GM12801 (cell line): ENCODE measurements at regions not wholly inside any gene's neighbourhood (a gene's known extent, or its start where the extent isn't known, plus 50 kb on each side); places are given as distances from the start of the nearest gene placed in this dataset.

Experiments used
- CTCF ChIP-seq: IDR thresholded peaks from one replicate; pipeline ENCODE4 v1.5.1; 2011; ENCODE audit warnings: control low read depth; ENCODE audit not compliant: insufficient read length; ENCODE audit errors: extremely low read depth

- TF ChIP-seq CTCF, result no peak
Observed at GRCh38 chr10:28470873-28471651, 61.9 kb upstream of the WAC start.

- no peak for TF ChIP-seq CTCF
Observed at GRCh38 chr10:28471652-28472050, 61.3 kb upstream of the WAC start.

- no peak for TF ChIP-seq CTCF
Observed at GRCh38 chr10:28478646-28479045, 54.3 kb upstream of the WAC start.

- no peak for TF ChIP-seq CTCF
Observed at GRCh38 chr10:28479425-28479865, 53.5 kb upstream of the WAC start.

GRCh38 chr10:28479927-28480627, 52.8 kb upstream of the WAC start:
- TF ChIP-seq CTCF, result no peak

GRCh38 chr10:28480628-28480965, 52.3 kb upstream of the WAC start:
- TF ChIP-seq CTCF, result no peak

GRCh38 chr10:28481968-28482367, 51.0 kb upstream of the WAC start:
- TF ChIP-seq CTCF, result no peak
